Testis (tissue), 2 donors: ENCODE measurements at regions not wholly inside any gene's neighbourhood (a gene's known extent, or its start where the extent isn't known, plus 50 kb on each side); places are given as distances from the start of the nearest gene placed in this dataset.

Source experiments
- DNase-seq: peaks from one replicate; pipeline ENCODE4 v3.0.0-alpha.2; 2019
- H3K27ac ChIP-seq, 2 donors: fragments of 200-600 bp; sonication (generic); one replicate each; pipeline ENCODE4 v1.5.1; 2019
- H3K27me3 ChIP-seq: fragments of 200-600 bp; sonication (generic); one replicate; pipeline ENCODE4 v1.5.1; 2019
- H3K36me3 ChIP-seq: fragments of 200-600 bp; sonication (generic); one replicate; pipeline ENCODE4 v1.5.1; 2017; ENCODE audit warnings: low read depth; ENCODE audit errors: missing control alignments
- H3K4me1 ChIP-seq: fragments of 200-600 bp; sonication (generic); one replicate; pipeline ENCODE4 v1.5.1; 2019
- H3K4me3 ChIP-seq, 2 donors: fragments of 200-600 bp; sonication (generic); one replicate each; pipeline ENCODE4 v1.5.1; 2017 to 2019
- H3K9me3 ChIP-seq: fragments of 200-600 bp; sonication (generic); one replicate; pipeline ENCODE4 v1.5.1; 2017
- CTCF ChIP-seq, 3 experiments: fragments of 450-650 bp in 2 of 3; fragments of 200-600 bp in 1 of 3; sonication (generic) in 1 of 3; IDR thresholded peaks; one replicate each; pipeline ENCODE4 v1.5.1; 2016 to 2019; ENCODE audit warnings: antibody characterized with exemption in 3 of 3, mild to moderate bottlenecking in 2 of 3, moderate library complexity in 1 of 3
- POLR2A ChIP-seq: fragments of 450-650 bp; IDR thresholded peaks from one replicate; pipeline ENCODE4 v1.6.1; 2017; ENCODE audit warnings: antibody characterized with exemption, mild to moderate bottlenecking, moderate library complexity
- WGBS, 2 donors: methylation state at CpG; one replicate each; pipeline ENCODE4 v1.1.5; 2018; 5-methylcytosine and 5-hydroxymethylcytosine counted together
- intact Hi-C: fragments of 100-400 bp; cut with DNase I; formaldehyde crosslinking; loops from one replicate; pipeline ENCODE4 v1.15.1; 2023; ENCODE audit warnings: low total_unique reads

- H3K4me3 ChIP-seq: no peak overlapping the region
- intact Hi-C loops: no loop called here
- TF ChIP-seq POLR2A: no peak
- DNase-seq: no peak
- no peaks in the 10 kb centered on the region for H3K36me3 ChIP-seq
- no peaks in the 10 kb centered on the region for H3K9me3 ChIP-seq
- peaks cover 12% of the 10 kb centered on the region for H3K4me1 ChIP-seq
- no peak overlapping the region for H3K27ac ChIP-seq
- H3K27me3 ChIP-seq: no peaks in the 10 kb centered on the region
- WGBS, 2 donors: 79 to 82% methylated on average over 9 of the region's 9 CpGs
Measured at GRCh38 chr1:228903434-228904071, 168.3 kb downstream of the RHOU start.

- Histone ChIP-seq H3K4me1 (peaks cover 12% of the 10 kb centered on the region), H3K27me3 (no peaks in the 10 kb centered on the region), H3K27ac (no peak overlapping the region), H3K4me3 (no peak overlapping the region), H3K9me3 (no peaks in the 10 kb centered on the region), H3K36me3 (no peaks in the 10 kb centered on the region)
- intact Hi-C loops: no loop called here
- no peak for DNase-seq
- TF ChIP-seq CTCF (IDR thresholded peaks at IDR 0.05): no peak
- TF ChIP-seq POLR2A: no peak
- 95 to 97% methylated on average over 4 of the region's 4 CpGs for WGBS, 2 donors
Measured at GRCh38 chr1:228904222-228904621, 168.9 kb downstream of the RHOU start.

- H3K4me3 ChIP-seq: no peak overlapping the region
- TF ChIP-seq CTCF (IDR thresholded peaks at IDR 0.05): no peak
- no peak for TF ChIP-seq POLR2A
- H3K4me1 ChIP-seq: peaks cover 8% of the 10 kb centered on the region
- no peaks in the 10 kb centered on the region for H3K36me3 ChIP-seq
- H3K9me3 ChIP-seq: no peaks in the 10 kb centered on the region
- intact Hi-C loops: no loop called here
- no peaks in the 10 kb centered on the region for H3K27me3 ChIP-seq
- WGBS, 2 donors: 96 to 100% methylated on average over 2 of the region's 2 CpGs
- H3K27ac ChIP-seq: no peak overlapping the region
- no peak for DNase-seq
Measured at GRCh38 chr1:228905701-228906101, 170.4 kb downstream of the RHOU start.

- Histone ChIP-seq H3K4me1 (peaks cover 8% of the 10 kb centered on the region), H3K36me3 (no peaks in the 10 kb centered on the region), H3K9me3 (no peaks in the 10 kb centered on the region), H3K27ac (no peak overlapping the region), H3K4me3 (no peak overlapping the region), H3K27me3 (no peaks in the 10 kb centered on the region)
- DNase-seq: no peak
- TF ChIP-seq POLR2A (no peak), CTCF (IDR thresholded peaks at IDR 0.05) (no peak)
- intact Hi-C loops: no loop called here
- 93 to 95% methylated on average over 10 of the region's 10 CpGs for WGBS, 2 donors
Measured at GRCh38 chr1:228906223-228906860, 171.1 kb downstream of the RHOU start.

GRCh38 chr1:228911225-228912210 lies 176.2 kb downstream of the RHOU start:
- WGBS, 2 donors: 66 to 73% methylated on average over 14 of the region's 14 CpGs

More at GRCh38 chr1:228911225-228912210, 176.2 kb downstream of the RHOU start:
- intact Hi-C loops: no loop called here
- no peak for DNase-seq
- Histone ChIP-seq H3K9me3 (no peaks in the 10 kb centered on the region), H3K36me3 (no peaks in the 10 kb centered on the region), H3K4me1 (no peaks in the 10 kb centered on the region), H3K27me3 (no peaks in the 10 kb centered on the region), H3K4me3 (no peak overlapping the region), H3K27ac (no peak overlapping the region)
- TF ChIP-seq POLR2A (no peak), CTCF (IDR thresholded peaks at IDR 0.05) (no peak)
